ENCODE measurements at regions not wholly inside any gene's neighbourhood (a gene's known extent, or its start where the extent isn't known, plus 50 kb on each side); places are given as distances from the start of the nearest gene placed in this dataset.

DNA sequence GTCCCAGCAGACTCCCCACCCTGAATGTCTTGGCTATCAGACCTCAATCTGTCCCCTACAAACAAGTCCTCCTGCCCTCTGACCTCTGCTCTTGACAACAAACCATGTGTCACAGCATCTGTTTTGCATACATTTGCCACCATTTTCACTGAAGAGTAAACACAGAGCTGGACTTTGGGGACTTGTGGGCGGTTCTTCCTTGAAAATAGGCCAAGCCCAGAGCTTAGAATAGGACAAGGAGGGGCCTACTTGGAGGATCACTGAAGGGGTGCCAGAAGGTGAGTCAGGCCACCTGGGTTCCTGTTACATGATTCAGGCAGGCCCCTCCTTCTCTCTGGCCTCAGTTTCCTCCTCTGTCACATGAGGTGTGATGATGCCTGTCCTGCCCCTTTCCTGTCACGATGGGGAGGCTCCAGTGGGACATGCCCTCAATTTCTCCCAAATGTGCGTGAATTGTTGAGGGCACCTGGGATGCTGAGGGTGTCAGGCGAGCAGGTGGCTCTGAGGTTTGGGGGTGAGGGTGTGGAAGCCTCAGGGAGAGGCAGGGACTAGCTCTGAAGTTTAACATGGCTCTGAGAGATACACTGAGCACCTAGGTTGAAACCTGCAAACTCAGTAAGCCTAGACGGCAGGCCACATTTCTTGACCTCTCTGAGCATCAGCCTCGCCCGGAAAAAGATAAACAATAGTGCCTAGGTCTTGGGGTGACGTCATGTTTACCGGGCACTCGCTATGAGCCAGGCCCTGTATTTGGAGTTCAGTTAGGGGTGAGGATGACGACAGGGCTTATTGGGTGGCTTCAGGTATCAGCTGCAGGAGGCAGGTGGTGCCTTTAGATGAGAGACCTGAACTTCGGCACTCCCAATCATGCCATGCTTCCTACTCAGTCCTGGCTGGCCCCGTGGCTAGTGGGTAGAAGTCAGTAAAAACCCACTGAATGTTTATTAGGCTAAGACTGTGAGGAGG is 107.6 kb upstream of the PITX1 start:
- TF ChIP-seq, protein P1, sequence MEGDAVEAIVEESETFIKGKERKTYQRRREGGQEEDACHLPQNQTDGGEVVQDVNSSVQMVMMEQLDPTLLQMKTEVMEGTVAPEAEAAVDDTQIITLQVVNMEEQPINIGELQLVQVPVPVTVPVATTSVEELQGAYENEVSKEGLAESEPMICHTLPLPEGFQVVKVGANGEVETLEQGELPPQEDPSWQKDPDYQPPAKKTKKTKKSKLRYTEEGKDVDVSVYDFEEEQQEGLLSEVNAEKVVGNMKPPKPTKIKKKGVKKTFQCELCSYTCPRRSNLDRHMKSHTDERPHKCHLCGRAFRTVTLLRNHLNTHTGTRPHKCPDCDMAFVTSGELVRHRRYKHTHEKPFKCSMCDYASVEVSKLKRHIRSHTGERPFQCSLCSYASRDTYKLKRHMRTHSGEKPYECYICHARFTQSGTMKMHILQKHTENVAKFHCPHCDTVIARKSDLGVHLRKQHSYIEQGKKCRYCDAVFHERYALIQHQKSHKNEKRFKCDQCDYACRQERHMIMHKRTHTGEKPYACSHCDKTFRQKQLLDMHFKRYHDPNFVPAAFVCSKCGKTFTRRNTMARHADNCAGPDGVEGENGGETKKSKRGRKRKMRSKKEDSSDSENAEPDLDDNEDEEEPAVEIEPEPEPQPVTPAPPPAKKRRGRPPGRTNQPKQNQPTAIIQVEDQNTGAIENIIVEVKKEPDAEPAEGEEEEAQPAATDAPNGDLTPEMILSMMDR (IDR thresholded peaks at IDR 0.05): no peak
- peak; percentile 35 for TF ChIP-seq POLR2AphosphoS5 (IDR thresholded peaks at IDR 0.05)
- WGBS, 2 donors (ENCODE audit: low coverage in 1 of 2): 50 to 93% methylated on average over 1 to 4 of the region's 13 CpGs
- Histone ChIP-seq H3K36me3 (no peaks in the 10 kb centered on the region), H3K27ac (no peak overlapping the region), H3K4me3 (no peak overlapping the region), H3K4me1 (peaks cover 0 to 18% (median 0%) of the 10 kb centered on the region in 3 donors), H3K9me3 (no peaks in the 10 kb centered on the region), H3K27me3 (no peaks in the 10 kb centered on the region)
- ATAC-seq: no peak

DNA sequence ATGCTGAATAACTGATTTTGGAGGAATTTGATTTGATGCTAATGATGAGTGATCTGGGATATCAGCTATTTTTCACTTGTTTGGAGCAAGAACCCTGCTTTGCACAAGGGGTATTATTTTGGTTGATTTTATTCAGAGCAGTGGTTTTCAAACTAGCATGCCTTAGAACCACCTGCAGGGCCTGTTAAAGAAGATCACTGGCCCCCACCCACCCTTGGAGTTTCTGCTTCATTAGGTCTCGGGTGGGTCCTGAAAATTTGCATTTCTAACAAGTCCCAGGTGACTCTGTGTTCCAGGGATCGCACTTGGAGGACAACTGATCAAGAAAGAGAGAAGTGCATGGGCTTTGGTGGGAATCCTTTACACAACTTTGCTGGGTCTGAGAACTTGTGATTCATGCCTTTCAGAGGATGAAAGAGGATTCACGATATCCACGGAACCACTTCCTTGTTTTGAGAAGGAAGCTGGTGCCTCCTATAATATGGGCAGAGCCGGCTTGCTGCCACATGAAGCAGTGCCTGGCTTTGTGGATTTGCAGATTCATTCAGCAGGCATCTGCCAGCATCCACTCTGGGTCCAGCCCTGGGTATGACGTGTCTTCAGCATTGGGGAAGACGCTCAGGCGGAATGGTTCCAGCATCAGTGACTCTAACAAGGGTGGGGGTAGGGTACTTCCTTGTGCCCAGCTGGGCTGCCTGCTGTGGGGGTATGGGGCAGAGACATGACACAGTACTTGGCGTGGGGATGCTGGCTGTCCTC is 106.6 kb upstream of the PITX1 start:
- ATAC-seq: peak; percentile 2

GRCh38 chr5:135139381-135140134 is 105.5 kb upstream of the PITX1 start:
- H3K27ac ChIP-seq: peak overlapping the region in 1 of 4 donors; percentile 62
- no peak for TF ChIP-seq POLR2A (IDR thresholded peaks at IDR 0.05)
- peak; percentile 94 for TF ChIP-seq POLR2AphosphoS5 (IDR thresholded peaks at IDR 0.05)

More for the DNA sequence above, 106.6 kb upstream of the PITX1 start:
- H3K27ac ChIP-seq: no peak overlapping the region
- H3K4me1 ChIP-seq: peaks cover 0 to 23% (median 0%) of the 10 kb centered on the region in 3 donors
- H3K27me3 ChIP-seq: no peaks in the 10 kb centered on the region
- no peak overlapping the region for H3K4me3 ChIP-seq
- TF ChIP-seq EP300 (IDR thresholded peaks at IDR 0.05) (no peak), POLR2AphosphoS5 (IDR thresholded peaks at IDR 0.05) (peak; percentile 76)
- no peaks in the 10 kb centered on the region for H3K36me3 ChIP-seq
- no peaks in the 10 kb centered on the region for H3K9me3 ChIP-seq
- WGBS, 2 donors (ENCODE audit: low coverage in 1 of 2): 100% methylated on average over 2 of the region's 9 CpGs; no CpG with 5 or more reads in 1 of the 2 donors

GRCh38 chr5:135138116-135138850 is 104.3 kb upstream of the PITX1 start:
- Histone ChIP-seq H3K27ac (no peak overlapping the region), H3K36me3 (no peaks in the 10 kb centered on the region), H3K4me1 (peaks cover 0 to 23% (median 0%) of the 10 kb centered on the region in 3 donors), H3K4me3 (no peak overlapping the region), H3K27me3 (no peaks in the 10 kb centered on the region), H3K9me3 (no peaks in the 10 kb centered on the region)
- WGBS, 2 donors (ENCODE audit: low coverage in 1 of 2): 80 to 100% methylated on average over 1 of the region's 4 CpGs
- TF ChIP-seq, protein P1 (IDR thresholded peaks at IDR 0.05): no peak
- TF ChIP-seq POLR2AphosphoS5 (IDR thresholded peaks at IDR 0.05) (no peak), EP300 (IDR thresholded peaks at IDR 0.05) (no peak), POLR2A (IDR thresholded peaks at IDR 0.05) (no peak)
- no peak for ATAC-seq

More at GRCh38 chr5:135139381-135140134, 105.5 kb upstream of the PITX1 start:
- no peaks in the 10 kb centered on the region for H3K27me3 ChIP-seq
- H3K4me1 ChIP-seq: peaks cover 0 to 23% (median 0%) of the 10 kb centered on the region in 3 donors
- no peaks in the 10 kb centered on the region for H3K36me3 ChIP-seq
- ATAC-seq: peak; percentile 84
- 44 to 60% methylated on average over 9 to 11 of the region's 12 CpGs for WGBS, 2 donors (ENCODE audit: low coverage in 1 of 2)
- no peak overlapping the region for H3K4me3 ChIP-seq
- H3K9me3 ChIP-seq: no peaks in the 10 kb centered on the region

GRCh38 chr5:135137146-135137915 is 103.3 kb upstream of the PITX1 start:
- Histone ChIP-seq H3K36me3 (no peaks in the 10 kb centered on the region), H3K9me3 (no peaks in the 10 kb centered on the region), H3K27ac (no peak overlapping the region), H3K4me1 (peaks cover 0 to 23% (median 0%) of the 10 kb centered on the region in 3 donors), H3K4me3 (no peak overlapping the region), H3K27me3 (no peaks in the 10 kb centered on the region)
- ATAC-seq: no peak
- TF ChIP-seq, protein P1 (IDR thresholded peaks at IDR 0.05): no peak
- TF ChIP-seq POLR2A (IDR thresholded peaks at IDR 0.05) (no peak), EP300 (IDR thresholded peaks at IDR 0.05) (no peak), POLR2AphosphoS5 (IDR thresholded peaks at IDR 0.05) (no peak)
- 83 to 100% methylated on average over 2 to 4 of the region's 13 CpGs for WGBS, 2 donors (ENCODE audit: low coverage in 1 of 2)

Data from gastroesophageal sphincter (tissue), 4 donors.